GM21723 (cell line): ENCODE measurements at regions not wholly inside any gene's neighbourhood (a gene's known extent, or its start where the extent isn't known, plus 50 kb on each side); places are given as distances from the start of the nearest gene placed in this dataset.
A peak's percentile ranks its signal among the peaks of the same experiment; 100 is the strongest.

Experiments used
- ATAC-seq: cut with Tn5 transposase; IDR thresholded peaks from one replicate; pipeline ENCODE4 v1.9.1; 2021; ENCODE audit warnings: mild to moderate bottlenecking, moderate library complexity; ENCODE audit not compliant: unreplicated experiment

GRCh38 chr2:128733450-128733849, 414.8 kb upstream of the HS6ST1 start:
- ATAC-seq, result no peak

GRCh38 chr2:128734521-128735295, 416.0 kb upstream of the HS6ST1 start:
- no peak for ATAC-seq

GRCh38 chr2:128735296-128735960, 416.8 kb upstream of the HS6ST1 start:
- ATAC-seq, result no peak

- ATAC-seq, result no peak
These were observed 417.5 kb upstream of the HS6ST1 start for GRCh38 chr2:128736046-128736688.

GRCh38 chr2:128736689-128737545, 418.2 kb upstream of the HS6ST1 start:
- no peak for ATAC-seq

GRCh38 chr2:128737546-128737826, 418.8 kb upstream of the HS6ST1 start:
- no peak for ATAC-seq

GRCh38 chr2:128738446-128739110, 419.9 kb upstream of the HS6ST1 start:
- ATAC-seq, result no peak

- ATAC-seq, result no peak
These were observed 423.8 kb upstream of the HS6ST1 start for GRCh38 chr2:128742467-128742866.

- ATAC-seq, result no peak
These were observed 427.3 kb upstream of the HS6ST1 start for GRCh38 chr2:128745946-128746345.

GRCh38 chr2:128746356-128746755, 427.7 kb upstream of the HS6ST1 start:
- ATAC-seq, result no peak

- no peak for ATAC-seq
These were observed 429.7 kb upstream of the HS6ST1 start for GRCh38 chr2:128748336-128748735.

GRCh38 chr2:128748835-128749605, 430.4 kb upstream of the HS6ST1 start:
- no peak for ATAC-seq

- ATAC-seq, result no peak
These were observed 431.9 kb upstream of the HS6ST1 start for GRCh38 chr2:128750328-128751165.

- no peak for ATAC-seq
These were observed 433.1 kb upstream of the HS6ST1 start for GRCh38 chr2:128751746-128752145.

- ATAC-seq, result no peak
These were observed 434.1 kb upstream of the HS6ST1 start for GRCh38 chr2:128752691-128753263.

- no peak for ATAC-seq
These were observed 434.7 kb upstream of the HS6ST1 start for GRCh38 chr2:128753321-128753720.

GRCh38 chr2:128753800-128754199, 435.1 kb upstream of the HS6ST1 start:
- no peak for ATAC-seq

- ATAC-seq, result peak; percentile 97
These were observed 435.6 kb upstream of the HS6ST1 start for GRCh38 chr2:128754246-128754724.
